Renal cortex interstitium (tissue), 11 donors: ENCODE measurements at regions not wholly inside any gene's neighbourhood (a gene's known extent, or its start where the extent isn't known, plus 50 kb on each side); places are given as distances from the start of the nearest gene placed in this dataset.

Experiments used
- DNase-seq, 11 donors: peaks; one replicate each; pipeline ENCODE4 v3.0.0-alpha.2; 2013; ENCODE audit warnings: low read depth in 9 of 11, low spot score in 4 of 11; ENCODE audit errors: extremely low read depth in 1 of 11

GRCh38 chr10:91033324-91033950 lies 112.5 kb upstream of the ANKRD1 start:
- DNase-seq = no peak

GRCh38 chr10:91034042-91034441 lies 113.2 kb upstream of the ANKRD1 start:
- no peak for DNase-seq

GRCh38 chr10:91034494-91035159 lies 113.7 kb upstream of the ANKRD1 start:
- peak in 10 of 11 donors; percentile 45 to 76 (median 60) for DNase-seq

- DNase-seq = no peak
Observed at GRCh38 chr10:91035650-91036292, 114.9 kb upstream of the ANKRD1 start.

- DNase-seq = no peak
Observed at GRCh38 chr10:91036807-91037411, 116.0 kb upstream of the ANKRD1 start.

DNA sequence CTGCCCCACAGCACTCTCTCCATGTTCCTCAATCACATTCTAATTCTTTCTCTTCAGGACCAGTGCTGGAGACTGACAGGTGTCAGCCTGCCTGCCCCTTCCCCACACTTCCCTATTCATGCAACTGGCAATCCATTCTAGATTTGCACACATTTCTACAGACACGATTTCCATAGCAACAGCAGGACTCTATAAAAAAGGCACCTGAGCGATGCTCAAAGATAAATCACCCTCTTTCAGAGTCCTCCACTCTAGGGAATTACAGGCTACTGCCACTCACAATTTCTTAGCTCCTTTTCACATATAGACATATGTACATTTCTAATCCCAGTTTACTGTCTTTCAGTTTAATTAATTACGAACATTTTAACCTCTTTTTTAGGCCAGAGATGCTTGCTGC lies 118.1 kb upstream of the ANKRD1 start:
- DNase-seq = no peak

DNA sequence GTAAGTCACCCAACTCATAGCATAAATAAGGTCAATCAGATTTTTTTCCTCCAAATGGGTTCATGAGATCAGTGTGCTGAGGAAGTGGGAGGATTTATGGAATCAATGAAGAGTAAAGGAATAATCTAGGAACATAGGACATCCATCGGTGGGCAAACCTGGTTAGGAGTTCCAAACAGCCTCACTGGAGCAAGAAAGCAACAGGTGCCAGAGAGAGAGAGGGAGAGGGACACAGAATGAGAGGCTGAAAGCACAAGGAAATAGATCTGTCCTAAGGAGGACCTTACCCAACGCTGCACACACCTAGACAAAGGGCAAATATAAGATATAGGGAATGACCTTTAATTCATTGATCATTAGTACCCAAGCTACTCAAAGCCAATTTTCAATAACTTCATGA lies 119.5 kb upstream of the ANKRD1 start:
- DNase-seq = no peak

GRCh38 chr10:91042069-91042468 lies 121.2 kb upstream of the ANKRD1 start:
- no peak for DNase-seq

GRCh38 chr10:91043173-91043910 lies 122.5 kb upstream of the ANKRD1 start:
- no peak for DNase-seq

- peak in 2 of 11 donors; percentile 21 to 25 for DNase-seq
Observed at GRCh38 chr10:91046869-91047268, 126.0 kb upstream of the ANKRD1 start.

DNA sequence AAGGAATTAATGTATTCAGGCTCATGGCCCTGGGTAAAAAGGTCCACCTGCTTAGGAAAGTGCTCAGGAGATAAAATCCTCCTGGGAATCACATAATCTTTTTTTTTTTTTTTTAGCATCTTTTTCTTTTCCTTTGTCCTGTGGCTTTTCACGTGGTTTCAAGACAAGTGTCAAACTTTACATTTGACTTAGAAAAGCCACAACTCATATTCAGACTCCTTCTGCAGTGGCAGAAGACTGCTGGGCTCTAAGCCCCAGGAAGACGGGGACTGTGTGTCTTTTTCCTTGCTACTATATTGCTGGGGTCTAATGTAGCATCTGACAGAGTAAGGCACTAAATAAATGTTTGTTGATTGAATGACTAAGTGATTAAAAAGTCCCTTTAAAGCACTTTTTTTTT lies 127.5 kb upstream of the ANKRD1 start:
- no peak for DNase-seq

GRCh38 chr10:91049296-91049987 lies 128.6 kb upstream of the ANKRD1 start:
- DNase-seq = no peak

- DNase-seq = no peak
Observed at GRCh38 chr10:91049988-91050360, 129.1 kb upstream of the ANKRD1 start.

- no peak for DNase-seq
Observed at GRCh38 chr10:91050371-91051034, 129.6 kb upstream of the ANKRD1 start.

DNA sequence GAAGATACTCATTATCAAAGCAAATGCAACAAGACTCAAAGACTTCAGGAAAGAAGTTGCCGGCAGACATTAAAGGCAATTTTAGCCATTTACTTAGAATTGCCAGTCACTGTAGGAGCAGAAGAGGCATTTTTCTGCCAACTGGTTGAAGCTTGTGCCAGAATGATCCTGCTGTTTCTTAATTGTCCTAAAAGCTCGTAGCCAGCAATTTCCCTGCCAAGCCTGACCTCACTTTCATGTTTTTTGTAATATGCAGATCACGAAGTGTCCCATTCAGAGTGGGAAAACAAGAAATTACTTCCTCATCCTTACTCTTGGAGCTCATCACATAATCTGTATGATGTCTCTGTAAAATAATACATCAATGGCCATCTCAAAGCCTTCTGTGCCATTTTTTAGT lies 130.9 kb upstream of the ANKRD1 start:
- no peak for DNase-seq

DNA sequence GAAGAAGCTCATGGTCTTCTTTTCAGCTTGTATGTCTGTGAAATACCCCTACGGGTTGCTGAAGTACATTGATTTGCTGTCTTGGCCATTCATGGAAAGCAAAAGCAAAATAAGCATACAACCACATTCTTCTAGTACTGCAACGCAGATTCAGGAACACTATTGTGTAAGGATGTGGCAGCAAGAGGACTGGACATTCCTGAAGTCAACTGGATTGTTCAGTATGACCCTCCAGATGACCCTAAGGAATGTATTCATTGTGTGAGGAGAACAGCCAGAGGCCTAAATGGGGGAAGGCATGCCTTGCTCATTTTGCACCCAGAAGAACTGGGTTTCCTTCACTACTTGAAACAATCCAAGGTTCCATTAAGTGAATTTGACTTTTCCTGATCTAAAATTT lies 133.4 kb upstream of the ANKRD1 start:
- DNase-seq = no peak

- no peak for DNase-seq
Observed at GRCh38 chr10:91061187-91061586, 140.3 kb upstream of the ANKRD1 start.

GRCh38 chr10:91061608-91062007 lies 140.7 kb upstream of the ANKRD1 start:
- DNase-seq = peak in 7 of 11 donors; percentile 35 to 66 (median 61)
